Activated CD8-positive, alpha-beta T cell treated with anti-CD3 and anti-CD28 coated beads for 36 hours (primary cell): ENCODE measurements at regions not wholly inside any gene's neighbourhood (a gene's known extent, or its start where the extent isn't known, plus 50 kb on each side); places are given as distances from the start of the nearest gene placed in this dataset.

ENCODE experiments used
- ATAC-seq: fragments of 200-7000 bp; cut with Tn5 transposase; one replicate; pipeline ENCODE4 v1.10.0; 2021; ENCODE audit warnings: mild to moderate bottlenecking, moderate library complexity
- CTCF ChIA-PET: fragments of 350-600 bp; sonication (Branson Sonifier 250); formaldehyde crosslinking; loops from one replicate; lab custom pipeline; 2021; ENCODE audit warnings: antibody characterized with exemption; lab: Charles Lee
- POLR2A ChIA-PET: fragments of 350-600 bp; sonication (Branson Sonifier 250); formaldehyde crosslinking; loops from one replicate; lab custom pipeline; 2021; ENCODE audit warnings: antibody characterized with exemption; lab: Charles Lee
- DNase-seq: peaks from one replicate; pipeline ENCODE4 v3.0.0-alpha.2; 2020
- H3K27ac Mint-ChIP-seq: one replicate; pipeline ENCODE4 v1.8.0; 2021; ENCODE audit warnings: mild to moderate bottlenecking, mixed read lengths
- H3K27me3 Mint-ChIP-seq: one replicate; pipeline ENCODE4 v1.8.0; 2021; ENCODE audit warnings: mixed read lengths
- H3K36me3 Mint-ChIP-seq: one replicate; pipeline ENCODE4 v1.8.0; 2021; ENCODE audit warnings: low read depth, mixed read lengths
- H3K4me1 Mint-ChIP-seq: one replicate; pipeline ENCODE4 v1.8.0; 2021; ENCODE audit warnings: low read depth, mixed read lengths
- H3K4me3 Mint-ChIP-seq: one replicate; pipeline ENCODE4 v1.8.0; 2021; ENCODE audit warnings: mild to moderate bottlenecking, moderate library complexity, mixed read lengths
- H3K9me3 Mint-ChIP-seq: one replicate; pipeline ENCODE4 v1.8.0; 2021; ENCODE audit warnings: mixed read lengths
- intact Hi-C: fragments of 100-400 bp; cut with micrococcal nuclease; formaldehyde crosslinking; loops from one replicate; pipeline ENCODE4 v1.10.0; 2022
- TF ChIP-seq, protein P1 (sequence below): fragments of 200-600 bp; IDR thresholded peaks from one replicate; pipeline ENCODE4 v1.8.0; 2022; ENCODE audit warnings: antibody characterized with exemption, mild to moderate bottlenecking

DNA sequence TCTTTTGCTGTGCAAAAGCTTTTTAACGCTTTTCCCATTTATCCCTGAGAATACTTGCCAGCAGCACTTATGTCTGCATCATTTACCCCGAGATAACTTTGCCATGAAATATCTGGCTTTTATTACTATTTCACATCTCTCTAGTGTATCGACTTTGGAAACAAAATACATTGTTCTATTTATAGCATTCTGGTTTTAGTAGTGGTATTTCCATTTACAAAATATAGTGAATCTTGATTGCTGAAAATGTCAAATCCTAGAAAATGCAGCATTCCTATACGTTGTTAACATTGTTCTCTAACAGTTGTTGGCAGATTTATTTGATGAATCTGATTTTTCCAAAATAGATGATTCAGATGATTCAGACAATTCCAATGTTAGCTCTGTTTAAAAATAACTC lies 189.3 kb upstream of the SPRY2 start:
- POLR2A ChIA-PET = no interaction called here
- Mint-ChIP-seq H3K36me3 (no peaks in the 10 kb centered on the region), H3K27ac (no peak overlapping the region), H3K4me3 (no peak overlapping the region), H3K27me3 (no peaks in the 10 kb centered on the region), H3K9me3 (no peaks in the 10 kb centered on the region), H3K4me1 (no peaks in the 10 kb centered on the region)
- CTCF ChIA-PET = no interaction called here
- TF ChIP-seq, protein P1, sequence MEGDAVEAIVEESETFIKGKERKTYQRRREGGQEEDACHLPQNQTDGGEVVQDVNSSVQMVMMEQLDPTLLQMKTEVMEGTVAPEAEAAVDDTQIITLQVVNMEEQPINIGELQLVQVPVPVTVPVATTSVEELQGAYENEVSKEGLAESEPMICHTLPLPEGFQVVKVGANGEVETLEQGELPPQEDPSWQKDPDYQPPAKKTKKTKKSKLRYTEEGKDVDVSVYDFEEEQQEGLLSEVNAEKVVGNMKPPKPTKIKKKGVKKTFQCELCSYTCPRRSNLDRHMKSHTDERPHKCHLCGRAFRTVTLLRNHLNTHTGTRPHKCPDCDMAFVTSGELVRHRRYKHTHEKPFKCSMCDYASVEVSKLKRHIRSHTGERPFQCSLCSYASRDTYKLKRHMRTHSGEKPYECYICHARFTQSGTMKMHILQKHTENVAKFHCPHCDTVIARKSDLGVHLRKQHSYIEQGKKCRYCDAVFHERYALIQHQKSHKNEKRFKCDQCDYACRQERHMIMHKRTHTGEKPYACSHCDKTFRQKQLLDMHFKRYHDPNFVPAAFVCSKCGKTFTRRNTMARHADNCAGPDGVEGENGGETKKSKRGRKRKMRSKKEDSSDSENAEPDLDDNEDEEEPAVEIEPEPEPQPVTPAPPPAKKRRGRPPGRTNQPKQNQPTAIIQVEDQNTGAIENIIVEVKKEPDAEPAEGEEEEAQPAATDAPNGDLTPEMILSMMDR = no peak
- no peak for DNase-seq
- intact Hi-C loops = no loop called here
- no peak for ATAC-seq

DNA sequence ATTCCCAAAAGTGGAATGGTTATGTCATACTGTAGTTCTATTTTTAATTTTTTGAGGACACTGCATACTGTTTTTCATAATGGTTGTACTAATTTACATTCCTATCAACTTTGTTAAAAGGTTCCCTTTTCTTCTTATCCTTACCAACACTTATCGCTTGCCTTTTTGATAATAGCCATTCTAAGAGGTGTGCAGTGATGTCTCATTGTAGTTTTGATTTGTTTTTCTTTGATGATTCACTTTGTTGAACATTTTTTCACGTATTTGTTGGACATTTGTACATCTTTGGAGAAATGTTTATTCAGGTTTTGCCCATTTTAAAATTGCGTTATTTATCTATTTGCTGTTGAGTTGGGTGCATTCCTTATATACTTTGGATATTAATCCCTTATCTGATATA lies 188.8 kb upstream of the SPRY2 start:
- H3K36me3 Mint-ChIP-seq = no peaks in the 10 kb centered on the region
- intact Hi-C loops = no loop called here
- H3K4me3 Mint-ChIP-seq = no peak overlapping the region
- DNase-seq = no peak
- ChIA-PET POLR2A (no interaction called here), CTCF (no interaction called here)
- H3K4me1 Mint-ChIP-seq = no peaks in the 10 kb centered on the region
- H3K27me3 Mint-ChIP-seq = no peaks in the 10 kb centered on the region
- no peak for ATAC-seq
- no peaks in the 10 kb centered on the region for H3K9me3 Mint-ChIP-seq
- no peak overlapping the region for H3K27ac Mint-ChIP-seq
- TF ChIP-seq, protein P1 = no peak

DNA sequence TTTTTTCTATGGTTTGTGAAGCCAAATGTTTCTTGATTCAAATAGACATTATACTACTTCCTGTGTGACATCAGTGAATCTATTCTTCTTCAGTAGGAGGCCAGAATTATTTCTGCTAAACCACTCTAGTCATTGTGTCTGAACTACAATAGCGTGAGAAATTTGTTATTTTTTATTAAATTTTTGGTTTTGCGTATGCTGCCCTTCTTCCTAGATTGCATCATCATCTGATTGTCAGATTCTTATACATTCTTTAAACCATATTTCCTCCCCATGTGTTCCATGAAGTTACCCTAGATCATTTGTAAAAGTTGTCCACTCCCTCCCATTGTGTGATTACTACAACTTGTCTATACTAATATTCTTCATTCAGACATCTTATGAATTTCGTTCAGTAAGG lies 187.8 kb upstream of the SPRY2 start:
- Mint-ChIP-seq H3K27me3 (no peaks in the 10 kb centered on the region), H3K27ac (no peak overlapping the region), H3K4me3 (no peak overlapping the region), H3K4me1 (no peaks in the 10 kb centered on the region), H3K36me3 (no peaks in the 10 kb centered on the region), H3K9me3 (no peaks in the 10 kb centered on the region)
- POLR2A ChIA-PET = no interaction called here
- intact Hi-C loops = no loop called here
- TF ChIP-seq, protein P1 = no peak
- no peak for ATAC-seq
- CTCF ChIA-PET = no interaction called here
- DNase-seq = no peak

DNA sequence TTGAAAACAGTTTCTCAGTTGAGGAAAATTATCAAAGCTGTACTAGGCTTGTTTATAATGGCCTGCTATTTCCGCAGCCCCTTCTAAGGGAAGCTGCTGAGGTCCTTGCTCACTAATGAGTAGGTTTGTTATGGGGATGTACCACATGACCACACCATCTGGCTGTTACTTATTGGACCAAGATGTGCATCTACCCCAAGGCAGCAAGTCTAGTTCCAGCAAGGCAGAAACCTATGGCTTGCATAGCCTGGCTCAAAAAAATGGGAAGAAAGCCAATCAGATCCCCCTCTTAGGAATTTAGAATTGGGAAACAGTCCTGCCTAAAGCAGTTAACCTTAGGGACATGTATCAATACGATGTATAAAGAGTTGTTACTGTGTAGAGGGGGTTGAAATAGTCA lies 186.5 kb upstream of the SPRY2 start:
- ChIA-PET CTCF (no interaction called here), POLR2A (no interaction called here)
- DNase-seq = no peak
- Mint-ChIP-seq H3K4me1 (no peaks in the 10 kb centered on the region), H3K27me3 (no peaks in the 10 kb centered on the region), H3K27ac (no peak overlapping the region), H3K36me3 (no peaks in the 10 kb centered on the region), H3K4me3 (no peak overlapping the region), H3K9me3 (no peaks in the 10 kb centered on the region)
- ATAC-seq = no peak
- intact Hi-C loops = no loop called here
- TF ChIP-seq, protein P1 = no peak

DNA sequence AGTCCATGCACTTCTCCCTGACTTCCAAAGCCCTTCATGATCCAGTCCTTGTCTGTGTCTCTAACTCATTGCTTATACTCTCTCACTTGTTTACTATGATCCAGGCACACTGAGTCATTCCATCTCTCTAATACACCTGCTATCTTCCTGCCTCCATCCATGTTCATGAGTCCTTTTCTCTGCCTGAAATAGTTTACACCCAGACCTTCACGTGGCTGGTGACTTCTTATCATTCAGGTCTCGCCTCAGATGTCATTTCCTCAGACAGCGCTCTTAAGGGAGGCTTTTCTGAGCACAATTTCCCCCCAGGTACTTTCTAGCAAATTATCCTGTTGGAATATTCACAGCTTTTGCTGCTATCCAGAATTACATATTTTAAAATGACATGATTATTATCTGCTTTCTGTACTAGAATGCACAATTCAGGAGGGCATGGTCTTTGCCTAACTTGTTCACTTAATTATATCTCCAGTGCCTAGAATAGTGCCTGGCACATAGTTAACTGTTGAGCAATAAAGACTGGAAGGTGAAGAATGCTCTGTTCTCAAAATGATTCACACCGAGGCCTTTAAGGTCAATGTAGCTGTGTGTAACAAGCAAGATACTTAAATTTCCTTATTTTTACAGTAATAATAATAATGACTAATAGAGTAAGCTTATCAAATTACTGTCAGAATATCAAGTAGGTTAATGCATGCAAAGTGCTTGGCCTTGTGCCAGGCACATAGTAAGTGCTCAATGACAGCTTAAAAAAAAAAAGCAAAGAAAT lies 183.7 kb upstream of the SPRY2 start:
- Mint-ChIP-seq H3K36me3 (no peaks in the 10 kb centered on the region), H3K27ac (no peak overlapping the region), H3K9me3 (no peaks in the 10 kb centered on the region), H3K4me3 (no peak overlapping the region), H3K4me1 (no peaks in the 10 kb centered on the region), H3K27me3 (no peaks in the 10 kb centered on the region)
- no peak for DNase-seq
- ATAC-seq = no peak
- CTCF ChIA-PET = no interaction called here
- TF ChIP-seq, protein P1 = no peak
- intact Hi-C loops = no loop called here
- POLR2A ChIA-PET = interaction anchor here (1.1 kb wide), 1 partner anchor 88 kb away, joined by 4 read pairs; no protein-coding TSS in a partner anchor
